Middle frontal gyrus (tissue), 1 donor: ENCODE measurements at regions not wholly inside any gene's neighbourhood (a gene's known extent, or its start where the extent isn't known, plus 50 kb on each side); places are given as distances from the start of the nearest gene placed in this dataset.
"Not testable (repeated sequence)": the region's sequence is repeated elsewhere in the genome, so short reads cannot be mapped to it uniquely, and the experiment has no call there.

Source experiments
- DNase-seq: peaks from one replicate; pipeline ENCODE4 v3.0.0-alpha.2; 2015; ENCODE audit warnings: low spot score; ENCODE audit errors: extremely low spot score

DNA sequence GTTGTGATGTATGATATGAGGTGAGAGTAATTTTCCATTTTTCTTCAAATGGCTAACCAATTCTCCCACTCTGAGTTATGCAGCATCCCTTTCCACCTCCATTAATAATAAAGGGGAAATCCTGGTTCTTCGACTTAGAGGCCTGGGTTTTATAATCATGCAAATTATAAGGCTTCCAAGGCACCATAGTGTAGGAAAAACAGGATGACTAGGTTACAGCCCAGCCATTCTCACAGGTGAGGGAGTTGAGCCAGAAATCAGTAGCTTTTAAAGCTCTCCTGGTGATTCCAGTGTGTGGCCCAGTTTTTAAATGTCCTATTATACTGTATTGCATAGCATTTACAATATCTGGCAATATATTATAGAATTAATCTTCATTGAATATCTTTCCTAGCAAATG is 203.1 kb downstream of the ARHGEF9 start:
- no peak for DNase-seq

DNA sequence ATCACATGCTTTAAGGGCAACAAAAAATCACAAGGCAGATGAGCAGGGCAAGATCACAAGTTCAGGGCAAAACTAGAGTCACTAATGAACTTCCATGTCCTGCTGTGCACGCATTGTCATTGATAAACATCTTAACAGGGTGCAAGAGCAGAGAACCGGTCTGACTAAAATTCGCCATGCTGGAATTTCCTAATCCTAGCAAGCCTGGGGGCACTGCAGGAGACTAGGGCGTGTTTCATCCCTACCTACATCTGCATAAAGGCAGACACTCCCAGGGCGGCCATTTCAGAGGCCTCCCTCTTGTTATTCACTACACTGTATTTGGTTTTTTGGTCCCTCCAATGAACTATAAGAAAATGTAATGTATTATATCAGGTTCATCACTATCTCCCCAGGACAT is 203.6 kb downstream of the ARHGEF9 start:
- no peak for DNase-seq

DNA sequence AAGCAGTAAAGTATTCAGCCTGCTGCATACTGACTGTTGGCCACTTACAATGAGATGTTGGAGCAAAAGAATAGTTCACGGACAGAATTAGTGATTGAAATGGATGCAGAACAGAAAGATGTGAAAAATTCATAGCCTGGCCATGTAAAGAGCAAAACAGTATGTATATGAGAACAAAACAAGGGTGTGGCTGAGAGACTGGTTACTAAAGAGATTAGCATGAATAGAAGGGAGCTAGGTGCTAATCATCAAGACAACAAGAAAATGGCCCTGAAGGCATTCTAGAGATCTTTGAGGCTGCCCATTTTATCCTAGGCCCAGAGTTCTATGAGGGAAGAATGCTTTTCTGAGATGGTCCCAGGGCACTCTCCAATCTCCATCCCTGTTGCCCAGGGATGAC is 208.5 kb downstream of the ARHGEF9 start:
- no peak for DNase-seq

DNA sequence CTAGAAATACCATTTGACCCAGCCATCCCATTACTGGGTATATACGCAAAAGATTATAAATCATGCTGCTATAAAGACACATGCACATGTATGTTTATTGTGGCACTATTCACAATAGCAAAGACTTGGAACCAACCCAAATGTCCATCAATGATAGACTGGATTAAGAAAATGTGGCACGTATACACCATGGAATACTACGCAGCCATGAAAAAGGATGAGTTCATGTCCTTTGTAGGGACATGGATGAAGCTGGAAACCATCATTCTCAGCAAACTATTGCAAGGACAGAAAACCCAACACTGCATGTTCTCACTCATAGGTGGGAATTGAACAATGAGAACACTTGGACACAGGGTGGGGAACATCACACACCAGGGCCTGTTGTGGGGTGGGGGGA is 209.3 kb downstream of the ARHGEF9 start:
- DNase-seq: not testable (repeated sequence)

DNA sequence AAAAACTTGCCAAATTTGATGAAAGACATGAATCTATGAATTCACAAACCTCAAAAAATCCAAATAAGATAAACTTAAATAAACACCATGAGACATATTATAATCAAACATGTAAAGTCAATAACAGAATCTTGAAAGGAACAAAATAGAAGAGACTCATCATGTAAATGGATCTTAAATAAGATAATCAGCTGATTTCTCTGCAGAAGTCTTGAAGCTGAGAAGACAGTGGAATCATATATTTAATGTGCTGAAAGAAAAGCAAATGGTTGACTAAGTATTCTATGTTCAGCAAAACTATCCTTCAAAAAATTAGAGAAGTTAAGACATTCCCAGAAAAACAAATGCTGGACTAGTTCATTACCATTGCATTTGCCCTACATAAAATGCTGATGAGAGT is 215.7 kb upstream of the SPIN4 start:
- no peak for DNase-seq

DNA sequence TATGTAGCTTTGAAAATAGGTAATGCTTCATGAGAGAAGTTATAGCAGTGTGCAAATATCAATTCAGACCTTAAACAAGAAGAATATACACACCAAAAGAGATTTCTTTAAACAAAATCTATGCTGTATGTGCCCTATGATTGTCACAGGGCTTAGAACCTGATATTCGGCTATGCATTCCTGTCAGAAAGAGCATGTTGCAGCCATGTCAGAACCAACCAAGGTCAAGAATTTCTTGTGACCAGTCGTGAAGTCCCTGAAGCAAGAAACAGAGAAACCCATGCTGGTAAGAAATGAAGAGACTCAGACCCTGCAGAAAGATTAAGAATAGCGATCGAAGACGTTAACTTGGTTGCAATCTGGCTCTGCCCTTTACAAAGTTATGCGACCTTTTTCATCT is 210.3 kb upstream of the SPIN4 start:
- DNase-seq: no peak

DNA sequence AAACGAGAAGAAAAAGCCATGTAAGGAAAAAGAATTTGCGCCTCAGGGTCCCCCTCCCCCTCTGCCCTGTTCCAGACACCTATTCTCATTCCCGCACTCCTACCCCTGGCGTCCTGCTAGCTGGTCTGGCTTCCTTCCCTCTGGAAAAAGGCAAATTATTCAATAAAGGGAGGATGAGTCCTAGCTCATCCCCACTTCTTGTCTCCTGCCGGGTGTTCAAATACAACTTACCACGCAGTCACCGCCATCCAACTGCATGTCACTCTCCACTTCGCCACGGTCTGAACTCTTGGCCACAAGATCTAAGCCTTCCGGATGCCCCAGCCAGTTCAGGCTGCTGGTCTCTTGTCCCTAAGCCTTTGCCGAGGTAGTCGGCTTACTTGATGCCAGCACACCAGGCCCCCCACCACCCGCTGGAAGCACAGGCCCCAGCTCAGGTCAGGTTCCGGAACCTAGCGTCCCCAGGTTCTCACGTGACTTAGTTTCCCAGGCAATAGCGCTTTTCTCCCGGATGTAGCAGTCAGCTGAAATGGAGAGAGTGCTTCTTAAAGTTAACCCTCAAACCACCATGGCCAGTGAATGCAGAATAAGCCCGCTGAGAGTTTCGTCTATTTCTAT is 209.6 kb upstream of the SPIN4 start:
- DNase-seq: peak; percentile 60

DNA sequence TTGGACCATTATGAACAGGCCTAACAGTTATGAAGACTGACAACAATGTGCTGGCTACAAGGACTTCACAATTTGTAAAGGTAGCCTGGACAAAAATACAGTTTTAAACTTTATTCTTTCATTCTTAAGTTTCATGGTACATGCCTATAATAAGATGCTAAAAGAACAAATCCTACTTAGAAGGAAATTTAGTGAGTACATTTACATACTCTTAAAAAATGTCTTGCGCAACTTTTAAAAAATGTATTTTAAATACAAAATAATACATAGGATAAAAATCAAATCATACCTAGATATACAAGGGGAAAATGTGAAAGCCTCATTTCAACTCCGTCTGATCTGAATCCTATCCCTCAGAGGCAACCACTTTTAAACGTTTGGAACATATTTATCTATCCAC is 200.7 kb upstream of the SPIN4 start:
- no peak for DNase-seq

DNA sequence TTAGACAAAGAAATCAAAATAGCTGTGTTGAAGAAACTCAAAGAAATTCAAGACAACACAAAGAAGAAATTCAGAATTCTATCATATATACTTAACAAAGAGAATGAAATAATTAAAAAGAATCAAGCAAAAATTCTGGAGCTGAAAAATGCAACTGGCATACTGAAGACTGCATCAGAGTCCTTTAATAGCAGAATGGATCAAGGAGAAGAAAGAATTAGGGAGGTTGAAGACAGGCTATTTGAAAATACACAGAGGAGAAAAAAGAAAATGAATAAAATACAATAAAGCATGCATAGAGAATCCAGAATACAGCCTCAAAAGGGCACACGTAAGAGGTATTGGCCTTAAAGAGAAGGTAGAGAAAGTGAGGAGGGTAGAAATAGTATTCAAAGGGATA is 179.5 kb upstream of the SPIN4 start:
- DNase-seq: no peak

DNA sequence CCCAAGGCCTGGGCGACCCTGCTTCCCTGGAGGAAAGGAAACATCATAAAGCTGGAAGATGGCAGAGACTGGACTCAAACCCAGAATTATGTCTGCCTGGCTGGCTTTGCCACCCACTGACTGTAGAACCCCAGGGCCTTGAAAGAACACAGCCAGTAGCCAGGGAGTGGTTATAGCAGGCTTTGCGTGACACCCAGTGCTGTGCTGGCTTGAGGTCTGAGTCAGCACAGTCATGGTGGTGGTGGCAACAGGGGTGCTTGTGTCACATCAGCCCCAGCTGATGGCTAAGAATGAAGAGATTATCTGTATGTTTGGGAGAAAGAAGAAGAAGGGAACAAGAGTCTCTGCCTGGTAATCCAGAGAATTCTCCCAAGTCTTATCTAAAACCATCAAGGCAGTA is 178.8 kb upstream of the SPIN4 start:
- DNase-seq: no peak

DNA sequence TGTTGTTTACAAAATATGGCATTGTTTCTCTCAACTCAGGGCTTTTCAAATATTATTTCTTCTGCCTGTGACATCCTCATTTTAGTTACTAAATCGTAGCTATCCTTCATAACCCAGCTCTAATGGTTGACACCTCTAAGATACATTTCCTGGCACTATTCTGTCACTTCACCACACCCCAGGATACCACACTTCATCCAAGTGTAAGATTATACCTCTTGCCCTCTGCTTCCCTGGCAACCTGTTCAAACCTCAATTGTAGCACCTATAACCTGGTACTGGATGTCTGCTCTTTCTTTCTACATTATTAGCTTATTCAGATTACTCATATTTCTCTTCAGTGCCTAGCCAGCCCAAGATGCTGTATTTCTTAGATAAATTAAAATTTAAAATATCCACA is 175.7 kb upstream of the SPIN4 start:
- DNase-seq: no peak

DNA sequence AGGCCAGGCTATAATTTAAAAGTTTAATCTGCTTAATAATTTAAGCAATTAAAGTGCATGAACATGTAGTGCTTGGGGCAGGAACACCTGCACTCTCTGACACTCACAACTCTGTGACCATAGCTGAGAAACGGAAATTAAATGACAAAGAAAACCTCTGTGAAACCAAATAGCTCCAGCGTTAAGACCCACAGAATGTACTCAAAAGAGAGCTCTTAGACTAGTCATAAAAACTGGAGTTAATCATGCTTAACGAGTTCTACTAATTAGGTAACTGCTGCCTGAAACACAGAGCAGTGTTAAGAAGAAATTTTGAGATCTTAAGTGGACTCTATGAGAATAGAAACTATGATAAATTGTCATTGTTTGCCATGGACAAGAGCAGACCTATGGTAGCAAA is 174.4 kb upstream of the SPIN4 start:
- no peak for DNase-seq

DNA sequence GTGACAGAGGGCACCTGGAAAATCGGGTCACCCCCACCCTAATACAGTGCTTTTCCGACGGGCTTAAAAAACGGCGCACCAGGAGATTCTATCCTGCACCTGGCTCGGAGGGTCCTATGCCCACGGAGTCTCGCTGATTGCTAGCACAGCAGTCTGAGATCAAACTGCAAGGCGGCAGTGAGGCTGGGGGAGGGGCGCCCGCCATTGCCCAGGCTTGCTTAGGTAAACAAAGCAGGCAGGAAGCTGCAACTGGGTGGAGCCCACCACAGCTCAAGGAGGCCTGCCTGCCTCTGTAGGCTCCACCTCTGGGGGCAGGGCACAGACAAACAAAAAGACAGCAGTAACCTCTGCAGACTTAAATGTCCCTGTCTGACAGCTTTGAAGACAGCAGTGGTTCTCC is 168.2 kb upstream of the SPIN4 start:
- not testable (repeated sequence) for DNase-seq

DNA sequence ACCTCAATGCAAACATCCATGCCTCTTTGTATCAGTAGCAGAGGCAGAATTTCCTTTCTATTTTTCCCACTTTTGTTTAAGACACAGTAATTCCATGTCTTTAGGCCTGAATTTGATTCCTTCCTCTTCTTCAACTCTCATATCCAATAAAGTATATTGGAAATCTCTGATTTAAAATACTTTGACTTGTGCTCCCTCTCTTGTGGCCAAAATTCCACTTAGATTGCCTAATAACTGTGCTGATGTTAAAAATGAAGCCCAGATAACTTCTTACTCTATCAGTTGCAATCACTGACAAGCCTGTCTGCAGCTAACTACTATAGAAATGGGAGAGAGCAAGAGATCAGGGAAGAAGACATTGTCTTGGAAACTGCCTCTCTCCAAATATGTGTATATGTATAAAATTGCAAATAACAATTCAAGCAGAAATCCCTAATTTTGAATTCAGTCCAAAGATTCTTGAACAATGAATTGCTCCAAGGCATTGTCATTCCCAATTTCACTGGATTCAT is 163.5 kb upstream of the SPIN4 start:
- DNase-seq: no peak

DNA sequence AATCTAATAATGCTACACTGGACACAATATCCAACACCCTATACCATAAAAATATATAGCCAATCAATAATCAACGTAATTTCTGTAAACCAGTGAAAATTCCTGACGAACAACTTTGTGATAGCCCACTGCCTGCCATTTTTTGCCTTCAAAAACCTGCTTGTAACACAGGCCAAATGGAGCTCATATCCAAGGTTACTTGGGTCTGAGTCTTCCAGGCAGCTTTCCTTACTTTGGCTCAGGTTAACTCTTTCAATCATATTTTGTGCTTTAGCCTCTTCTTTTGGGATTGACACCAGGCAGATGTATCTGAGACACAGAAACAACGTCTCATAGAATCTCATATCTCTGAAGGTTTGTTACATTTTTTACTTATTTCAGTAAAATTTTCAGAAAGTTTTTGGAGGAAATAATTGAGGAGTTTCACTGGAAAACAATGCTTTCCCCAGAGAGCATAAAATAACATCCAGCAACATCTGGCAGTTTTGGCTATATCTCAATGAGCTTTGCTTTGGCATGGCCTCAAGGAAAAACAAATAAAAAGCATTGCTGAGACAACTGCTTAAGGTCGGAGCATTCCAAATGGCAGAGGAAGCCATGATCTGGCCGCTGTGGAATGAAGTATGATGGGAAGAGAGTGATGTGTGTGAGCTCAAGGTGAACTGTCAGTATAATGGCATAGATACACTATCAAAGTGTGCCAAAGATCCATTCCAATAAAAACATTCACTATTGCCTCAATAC is 162.9 kb upstream of the SPIN4 start:
- DNase-seq: no peak

DNA sequence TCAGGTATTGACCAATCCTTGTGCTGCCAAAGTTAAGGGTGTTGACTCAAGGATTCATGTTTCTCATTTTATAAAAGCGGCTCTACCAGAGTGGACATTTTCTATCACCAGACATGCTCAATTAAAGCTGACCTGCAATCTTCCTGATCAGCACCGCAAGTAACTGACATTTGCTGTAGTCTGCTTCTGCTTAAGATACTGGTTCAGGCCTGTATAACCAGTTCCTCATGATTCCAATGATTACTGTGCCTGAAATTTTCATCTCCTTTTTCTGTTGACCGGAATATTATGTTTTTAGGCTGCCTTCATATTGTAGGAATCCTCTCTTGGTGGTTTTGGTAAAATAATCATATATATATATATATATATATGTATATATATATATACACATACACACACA is 160.2 kb upstream of the SPIN4 start:
- DNase-seq: no peak

DNA sequence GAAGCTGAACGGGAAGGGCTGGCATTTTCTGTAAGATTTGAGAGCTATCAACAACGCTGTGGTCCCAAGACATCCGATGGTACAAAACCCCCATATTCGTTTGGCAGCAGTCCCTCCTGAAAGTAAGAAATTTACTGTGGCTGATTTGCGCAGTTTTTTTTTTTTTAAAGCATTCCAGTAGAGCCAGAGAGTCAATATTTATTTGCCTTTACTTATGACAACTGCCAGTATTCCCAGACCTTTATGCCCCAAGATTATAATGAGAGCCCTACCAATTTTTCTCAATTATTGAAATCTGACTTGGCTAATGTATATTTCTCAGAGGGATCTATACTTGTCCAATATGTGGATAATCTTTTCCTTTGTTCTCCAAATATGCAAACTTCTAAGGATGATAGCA is 157.5 kb upstream of the SPIN4 start:
- DNase-seq: no peak

DNA sequence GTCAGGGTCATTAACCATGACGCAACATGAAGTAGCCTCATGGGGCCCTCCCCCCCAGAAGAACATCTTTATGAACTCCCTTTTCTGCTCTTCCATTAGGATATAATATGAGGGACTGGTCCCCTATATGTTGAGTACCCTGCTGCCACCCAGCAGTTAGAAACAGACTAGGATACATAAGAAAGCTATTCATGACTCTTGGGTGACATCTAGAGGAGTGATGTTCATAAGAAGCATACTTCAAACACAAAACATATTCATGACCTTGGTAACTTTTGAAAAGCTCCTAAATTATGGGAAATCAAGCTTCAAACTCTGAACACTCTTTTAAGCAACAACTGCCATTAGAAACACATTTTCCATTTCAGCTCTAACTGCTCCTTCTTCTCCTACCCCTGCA is 155.2 kb upstream of the SPIN4 start:
- no peak for DNase-seq

DNA sequence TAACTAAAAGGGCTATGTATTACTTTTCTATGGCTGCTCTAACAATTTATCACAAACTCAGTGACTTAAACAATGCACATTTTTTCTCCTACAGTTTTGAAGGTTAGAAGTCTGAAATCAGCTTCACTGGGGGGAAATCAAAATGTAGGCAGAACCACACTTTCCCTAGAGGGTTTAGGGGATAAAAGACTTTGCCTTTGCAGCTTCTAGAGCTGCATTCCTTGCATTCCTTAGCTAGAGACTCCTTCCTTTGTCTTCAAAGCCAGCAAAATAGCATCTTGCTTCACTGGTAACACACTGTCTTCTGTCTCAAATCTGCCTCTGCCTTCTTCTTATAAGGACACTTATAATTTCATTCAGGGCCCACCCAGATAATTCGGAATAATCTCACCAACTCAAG is 152.4 kb upstream of the SPIN4 start:
- DNase-seq: no peak

DNA sequence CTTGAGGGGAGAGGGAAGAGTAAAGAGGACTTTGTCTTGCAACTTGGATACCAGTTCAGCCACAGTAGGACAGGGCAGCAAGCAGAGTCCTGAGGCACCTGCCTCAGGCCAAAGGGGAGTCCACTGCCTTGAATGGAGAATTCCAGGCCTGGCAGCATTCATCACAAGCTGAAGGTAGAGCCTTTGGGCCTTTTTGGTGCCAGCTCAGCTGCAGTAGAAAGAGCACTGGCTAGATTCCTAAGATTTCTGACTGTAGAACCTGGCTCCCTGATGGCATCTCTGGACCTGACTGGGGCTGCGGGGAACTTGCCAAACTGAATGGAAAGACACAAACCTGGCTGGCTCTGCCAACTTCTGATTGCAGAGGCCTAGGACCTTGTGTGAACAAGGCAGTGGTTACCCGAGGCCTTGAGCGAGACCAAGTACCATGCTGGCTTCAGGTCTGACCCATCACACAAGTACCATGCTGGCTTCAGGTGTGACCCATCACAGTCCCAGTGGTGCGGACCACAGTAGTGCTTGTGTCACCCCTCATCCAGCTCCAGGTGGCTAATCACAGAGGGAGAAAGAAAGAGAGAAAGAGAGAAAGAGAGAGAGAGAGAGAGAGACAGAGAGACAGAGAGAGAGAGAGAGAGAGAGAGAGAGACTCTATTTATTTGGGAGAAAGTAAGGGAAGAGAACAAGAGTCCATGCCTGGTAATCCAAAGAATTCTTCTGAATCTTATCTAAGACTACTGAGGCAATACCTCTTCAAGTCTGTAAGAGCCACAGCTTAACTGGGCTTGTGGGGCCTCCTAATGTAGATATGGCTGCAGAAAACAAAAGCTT is 137.6 kb upstream of the SPIN4 start:
- DNase-seq: no peak

DNA sequence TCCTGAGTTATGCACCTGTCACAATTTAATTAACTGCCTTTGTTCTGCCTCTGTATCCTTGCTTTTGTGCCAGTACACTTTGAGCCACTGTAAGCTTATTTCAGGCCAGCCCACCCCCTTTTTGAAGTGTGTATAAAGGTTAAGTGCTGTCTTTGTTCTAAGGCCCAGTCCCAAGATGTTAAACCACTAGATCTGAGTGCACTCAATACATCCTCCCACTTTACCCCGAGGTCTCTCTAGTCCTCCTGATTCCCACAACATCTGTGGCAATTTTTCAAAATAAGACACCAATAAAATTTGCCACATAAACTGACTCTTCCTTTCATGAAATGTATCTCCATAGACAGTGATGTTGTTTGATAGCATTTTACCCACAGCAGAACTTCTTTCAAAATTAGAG is 124.1 kb upstream of the SPIN4 start:
- DNase-seq: no peak

DNA sequence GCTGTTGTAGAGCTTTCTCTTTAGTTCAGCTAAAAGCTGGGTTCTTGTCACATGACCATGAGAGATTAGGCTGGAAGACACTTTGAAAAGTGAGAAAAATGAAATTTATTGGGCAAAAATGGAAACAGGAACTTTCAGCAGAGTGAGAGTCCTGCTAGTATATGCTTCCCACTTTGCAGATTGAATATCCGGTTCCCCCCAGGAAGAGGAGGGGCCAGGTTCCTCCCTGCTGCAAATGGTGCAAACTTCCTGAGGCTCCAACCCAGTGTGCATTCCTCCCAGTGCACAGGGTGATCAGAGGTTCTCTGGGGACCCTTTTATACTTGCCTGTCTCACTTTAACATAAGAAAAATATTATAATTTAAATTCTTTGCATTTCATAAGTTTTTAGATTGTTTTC is 119.9 kb upstream of the SPIN4 start:
- DNase-seq: no peak
